Erythroblast (primary cell): ENCODE measurements at regions not wholly inside any gene's neighbourhood (a gene's known extent, or its start where the extent isn't known, plus 50 kb on each side); places are given as distances from the start of the nearest gene placed in this dataset.

ENCODE experiments used
- GATA1 ChIP-seq: IDR thresholded peaks from 2 replicates; pipeline ENCODE4 v1.6.1; 2011; ENCODE audit warnings: low read depth, mild to moderate bottlenecking, control low read depth, low read length, moderate library complexity
- POLR2A ChIP-seq: IDR thresholded peaks from 2 replicates; pipeline ENCODE4 v1.6.1; 2011; ENCODE audit warnings: mild to moderate bottlenecking, low read length

DNA sequence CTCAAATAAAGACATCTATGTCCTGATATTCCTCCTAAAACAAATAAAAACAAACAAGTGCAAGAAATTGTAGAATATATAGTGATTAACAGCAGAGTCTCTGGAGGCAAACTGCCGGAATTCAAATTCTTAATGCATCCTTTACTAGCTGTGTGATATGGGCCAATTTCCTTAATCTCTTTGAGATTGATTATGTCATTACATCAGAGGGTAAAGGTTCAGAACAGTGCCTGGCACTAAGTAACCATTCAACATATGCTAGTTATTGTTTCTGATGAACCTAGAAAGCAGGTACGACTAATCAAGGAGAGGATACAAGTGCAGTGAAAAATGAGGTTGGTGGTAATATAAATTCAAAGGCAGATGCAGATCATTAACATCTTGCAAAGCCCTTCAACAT is 81.1 kb upstream of the ADAMTS19 start:
- no peak for TF ChIP-seq POLR2A
- no peak for TF ChIP-seq GATA1
